H9 (cell line): ENCODE measurements at regions not wholly inside any gene's neighbourhood (a gene's known extent, or its start where the extent isn't known, plus 50 kb on each side); places are given as distances from the start of the nearest gene placed in this dataset.

Experiments used
- DNase-seq: peaks from one replicate; pipeline ENCODE4 v3.0.0-alpha.2; 2017
- H2AFZ ChIP-seq: one replicate; pipeline ENCODE4 v1.6.1; 2013; ENCODE audit warnings: mild to moderate bottlenecking, low read length, control low read depth, moderate library complexity
- H2AK5ac ChIP-seq: 2 replicates; pipeline ENCODE4 v1.6.1; 2013; ENCODE audit warnings: low read length, control low read depth, mixed read lengths; ENCODE audit not compliant: insufficient read length
- H2BK120ac ChIP-seq: one replicate; pipeline ENCODE4 v1.6.1; 2013; ENCODE audit warnings: low read depth, mild to moderate bottlenecking, low read length, control low read depth, inconsistent platforms; ENCODE audit not compliant: poor library complexity, severe bottlenecking
- H2BK12ac ChIP-seq: 2 replicates; pipeline ENCODE4 v1.6.1; 2013; ENCODE audit warnings: low read length, control low read depth, mixed read lengths, low read depth; ENCODE audit not compliant: insufficient read length
- H2BK15ac ChIP-seq: 2 replicates; pipeline ENCODE4 v1.6.1; 2013; ENCODE audit warnings: low read depth, low read length, control low read depth
- H2BK20ac ChIP-seq: one replicate; pipeline ENCODE4 v1.6.1; 2013; ENCODE audit warnings: low read depth, mild to moderate bottlenecking, low read length, control low read depth, inconsistent platforms; ENCODE audit not compliant: poor library complexity, severe bottlenecking
- H2BK5ac ChIP-seq: 2 replicates; pipeline ENCODE4 v1.6.1; 2013; ENCODE audit warnings: low read length, control low read depth, mixed read lengths; ENCODE audit not compliant: insufficient read length
- H3K14ac ChIP-seq: 2 replicates; pipeline ENCODE4 v1.6.1; 2013; ENCODE audit warnings: low read length, control low read depth; ENCODE audit not compliant: insufficient read depth
- H3K18ac ChIP-seq: 2 replicates; pipeline ENCODE4 v1.6.1; 2013; ENCODE audit warnings: low read depth, mild to moderate bottlenecking, mixed read lengths, low read length, control low read depth; ENCODE audit not compliant: insufficient read length
- H3K23ac ChIP-seq: 2 replicates; pipeline ENCODE4 v1.6.1; 2013; ENCODE audit warnings: low read length, control low read depth, mixed read lengths, low read depth; ENCODE audit not compliant: insufficient read length
- H3K23me2 ChIP-seq: 2 replicates; pipeline ENCODE4 v1.6.1; 2013; ENCODE audit warnings: low read depth, mild to moderate bottlenecking, mixed read lengths, low read length, control low read depth; ENCODE audit not compliant: insufficient read length, poor library complexity, severe bottlenecking
- H3K27ac ChIP-seq: 2 replicates; pipeline ENCODE4 v1.5.1; 2013; ENCODE audit warnings: low read length, control low read depth, mixed read lengths, low read depth; ENCODE audit not compliant: insufficient read length
- H3K27me3 ChIP-seq: 2 replicates; pipeline ENCODE4 v1.6.1; 2013; ENCODE audit warnings: low read length, control low read depth, inconsistent platforms; ENCODE audit not compliant: insufficient read depth
- H3K4ac ChIP-seq: 2 replicates; pipeline ENCODE4 v1.6.1; 2013; ENCODE audit warnings: low read depth, mild to moderate bottlenecking, control low read depth, inconsistent platforms, low read length, moderate library complexity
- H3K4me1 ChIP-seq: 2 replicates; pipeline ENCODE4 v1.6.1; 2013; ENCODE audit warnings: low read length, control low read depth, inconsistent platforms; ENCODE audit not compliant: insufficient read depth
- H3K4me2 ChIP-seq: 2 replicates; pipeline ENCODE4 v1.6.1; 2013; ENCODE audit warnings: low read length, control low read depth, mixed read lengths; ENCODE audit not compliant: insufficient read length, insufficient read depth
- H3K56ac ChIP-seq: 2 replicates; pipeline ENCODE4 v1.6.1; 2013; ENCODE audit warnings: low read depth, mild to moderate bottlenecking, mixed read lengths, low read length, control low read depth; ENCODE audit not compliant: insufficient read length
- H3K79me1 ChIP-seq: 2 replicates; pipeline ENCODE4 v1.6.1; 2013; ENCODE audit warnings: low read depth, mild to moderate bottlenecking, moderate library complexity, low read length, control low read depth, inconsistent platforms; ENCODE audit not compliant: insufficient read depth, poor library complexity, severe bottlenecking
- H3K79me2 ChIP-seq: 2 replicates; pipeline ENCODE4 v1.6.1; 2013; ENCODE audit warnings: low read length, control low read depth, inconsistent platforms; ENCODE audit not compliant: insufficient read depth
- H3K9ac ChIP-seq: 2 replicates; pipeline ENCODE4 v1.6.1; 2013; ENCODE audit warnings: low read length, control low read depth, mixed read lengths; ENCODE audit not compliant: insufficient read length; ENCODE audit errors: extremely low read depth
- H3K9me3 ChIP-seq: one replicate; pipeline ENCODE4 v1.6.1; 2013; ENCODE audit warnings: low read depth, low read length, inconsistent platforms; ENCODE audit not compliant: control insufficient read depth
- H3T11ph ChIP-seq: one replicate; pipeline ENCODE4 v1.6.1; 2013; ENCODE audit warnings: mild to moderate bottlenecking, low read length, control low read depth, inconsistent platforms
- H4K20me1 ChIP-seq: one replicate; pipeline ENCODE4 v1.6.1; 2013; ENCODE audit not compliant: control insufficient read depth, insufficient read length, insufficient read depth
- H4K5ac ChIP-seq: 2 replicates; pipeline ENCODE4 v1.6.1; 2013; ENCODE audit warnings: low read depth, mild to moderate bottlenecking, mixed read lengths, low read length, control low read depth; ENCODE audit not compliant: insufficient read length
- H4K8ac ChIP-seq: replicated peaks from 2 replicates; pipeline ENCODE4 v1.6.1; 2013; ENCODE audit warnings: low read length, control low read depth, mixed read lengths, low read depth; ENCODE audit not compliant: insufficient read length
- H4K91ac ChIP-seq: 2 replicates; pipeline ENCODE4 v1.6.1; 2013; ENCODE audit warnings: low read depth, mild to moderate bottlenecking, moderate library complexity, mixed read lengths, low read length, control low read depth; ENCODE audit not compliant: insufficient read length
- H3K27ac Mint-ChIP-seq, 3 experiments: 2 replicates in 2 of 3; 3 replicates in 1 of 3; pipeline ENCODE4 v1.8.0; 2020 to 2021; ENCODE audit warnings: mixed read lengths in 3 of 3, mild to moderate bottlenecking in 1 of 3, moderate library complexity in 1 of 3
- H3K27me3 Mint-ChIP-seq: 2 replicates; pipeline ENCODE4 v1.8.0; 2021; ENCODE audit warnings: low read depth, mild to moderate bottlenecking, moderate library complexity, mixed read lengths
- H3K36me3 Mint-ChIP-seq, 3 experiments: 2 replicates in 2 of 3; 3 replicates in 1 of 3; pipeline ENCODE4 v1.8.0; 2020 to 2021; ENCODE audit warnings: low read depth in 3 of 3, mixed read lengths in 3 of 3; ENCODE audit not compliant: insufficient read depth in 1 of 3
- H3K4me1 Mint-ChIP-seq, 2 experiments: 2 replicates each; pipeline ENCODE4 v1.8.0; 2020; ENCODE audit warnings: mixed read lengths in 2 of 2
- H3K4me3 Mint-ChIP-seq, 2 experiments: 2 replicates in 1 of 2; 3 replicates in 1 of 2; pipeline ENCODE4 v1.8.0; 2020 to 2021; ENCODE audit warnings: mild to moderate bottlenecking in 2 of 2, mixed read lengths in 2 of 2, moderate library complexity in 1 of 2
- H3K9me3 Mint-ChIP-seq, 2 experiments: 2 replicates in 1 of 2; 3 replicates in 1 of 2; pipeline ENCODE4 v1.8.0; 2020; ENCODE audit warnings: mild to moderate bottlenecking in 2 of 2, mixed read lengths in 2 of 2, moderate library complexity in 1 of 2
- TF ChIP-seq, protein P1 (sequence below): fragments of 200-600 bp; sonication (generic); conservative IDR thresholded peaks from 3 replicates; pipeline ENCODE4 v1.8.0; 2021; ENCODE audit warnings: antibody characterized with exemption, mild to moderate bottlenecking

DNA sequence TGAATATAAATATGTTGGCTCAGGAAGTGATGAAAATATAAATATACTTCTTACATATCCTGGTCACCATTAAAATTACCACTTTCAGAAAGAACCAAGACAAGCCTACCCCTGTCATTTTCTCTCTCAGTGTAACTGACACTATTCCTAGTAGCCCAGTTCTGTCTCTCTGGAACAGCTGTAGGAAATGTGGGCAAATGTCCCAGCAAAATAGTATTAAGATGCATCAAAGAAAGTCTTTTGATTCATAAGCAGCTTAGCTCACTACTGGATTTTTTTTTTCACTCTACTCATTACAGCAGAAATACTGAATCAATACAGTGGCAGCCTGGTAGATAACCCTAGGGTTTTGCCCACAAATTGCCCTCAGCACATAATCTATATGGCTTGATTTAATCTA is 290.9 kb downstream of the DNAJB9 start:
- H4K5ac ChIP-seq: no peak overlapping the region
- H3K27me3 ChIP-seq: no peaks in the 10 kb centered on the region
- H3K9me3 ChIP-seq: peaks cover 6% of the 10 kb centered on the region
- no peak overlapping the region for H3K18ac ChIP-seq
- H3K4ac ChIP-seq: no peak overlapping the region
- peaks cover 1 to 9% (median 5%) of the 10 kb centered on the region in 3 experiments; a peak in 6 of 7 replicates for H3K36me3 Mint-ChIP-seq
- H3K23ac ChIP-seq: no peak overlapping the region
- H3T11ph ChIP-seq: no peak overlapping the region
- H2AFZ ChIP-seq: no peak overlapping the region
- no peak overlapping the region for H2BK15ac ChIP-seq
- TF ChIP-seq, protein P1, sequence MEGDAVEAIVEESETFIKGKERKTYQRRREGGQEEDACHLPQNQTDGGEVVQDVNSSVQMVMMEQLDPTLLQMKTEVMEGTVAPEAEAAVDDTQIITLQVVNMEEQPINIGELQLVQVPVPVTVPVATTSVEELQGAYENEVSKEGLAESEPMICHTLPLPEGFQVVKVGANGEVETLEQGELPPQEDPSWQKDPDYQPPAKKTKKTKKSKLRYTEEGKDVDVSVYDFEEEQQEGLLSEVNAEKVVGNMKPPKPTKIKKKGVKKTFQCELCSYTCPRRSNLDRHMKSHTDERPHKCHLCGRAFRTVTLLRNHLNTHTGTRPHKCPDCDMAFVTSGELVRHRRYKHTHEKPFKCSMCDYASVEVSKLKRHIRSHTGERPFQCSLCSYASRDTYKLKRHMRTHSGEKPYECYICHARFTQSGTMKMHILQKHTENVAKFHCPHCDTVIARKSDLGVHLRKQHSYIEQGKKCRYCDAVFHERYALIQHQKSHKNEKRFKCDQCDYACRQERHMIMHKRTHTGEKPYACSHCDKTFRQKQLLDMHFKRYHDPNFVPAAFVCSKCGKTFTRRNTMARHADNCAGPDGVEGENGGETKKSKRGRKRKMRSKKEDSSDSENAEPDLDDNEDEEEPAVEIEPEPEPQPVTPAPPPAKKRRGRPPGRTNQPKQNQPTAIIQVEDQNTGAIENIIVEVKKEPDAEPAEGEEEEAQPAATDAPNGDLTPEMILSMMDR: no peak
- no peak overlapping the region for H2BK5ac ChIP-seq
- no peaks in the 10 kb centered on the region for H3K4me1 ChIP-seq
- no peaks in the 10 kb centered on the region for H3K4me1 Mint-ChIP-seq
- H3K9me3 Mint-ChIP-seq: peaks cover 7% of the 10 kb centered on the region in 2 experiments
- H2BK20ac ChIP-seq: no peak overlapping the region
- H3K79me2 ChIP-seq: no peaks in the 10 kb centered on the region
- H3K9ac ChIP-seq: no peak overlapping the region
- H2BK120ac ChIP-seq: no peak overlapping the region
- H3K79me1 ChIP-seq: no peaks in the 10 kb centered on the region
- no peak overlapping the region for H3K27ac ChIP-seq
- H3K23me2 ChIP-seq: no peaks in the 10 kb centered on the region
- H4K8ac ChIP-seq: no peak overlapping the region
- H2AK5ac ChIP-seq: no peak overlapping the region
- H4K20me1 ChIP-seq: no peaks in the 10 kb centered on the region
- no peaks in the 10 kb centered on the region for H3K27me3 Mint-ChIP-seq
- DNase-seq: no peak
- no peak overlapping the region for H3K56ac ChIP-seq
- no peak overlapping the region for H3K27ac Mint-ChIP-seq
- H4K91ac ChIP-seq: no peak overlapping the region
- H3K14ac ChIP-seq: no peak overlapping the region
- H3K4me3 Mint-ChIP-seq: no peak overlapping the region
- no peak overlapping the region for H3K4me2 ChIP-seq
- no peak overlapping the region for H2BK12ac ChIP-seq
